ENCODE measurements at regions not wholly inside any gene's neighbourhood (a gene's known extent, or its start where the extent isn't known, plus 50 kb on each side); places are given as distances from the start of the nearest gene placed in this dataset.

DNA sequence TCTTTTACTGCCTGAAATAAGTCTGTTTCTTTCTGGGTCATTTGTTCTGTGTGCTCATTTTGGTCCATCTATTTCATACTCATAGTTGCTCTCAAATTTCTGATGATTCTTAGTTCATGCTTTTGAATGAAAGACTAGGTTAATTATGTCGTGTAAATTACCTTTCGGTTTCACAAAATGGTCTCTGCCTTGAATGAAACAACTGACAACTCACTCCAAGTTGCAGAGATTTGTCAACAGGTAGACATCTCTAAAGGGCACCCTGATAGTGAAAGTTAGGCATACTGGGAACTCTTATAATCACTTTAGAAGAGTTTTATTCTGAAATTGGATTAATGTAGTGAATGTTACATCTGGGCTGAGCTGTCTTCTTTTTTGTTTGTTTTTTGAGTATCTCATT, 726.9 kb downstream of the PDHA2 start:
- TF ChIP-seq SP1 (IDR thresholded peaks at IDR 0.05) (no peak), RXRA (IDR thresholded peaks at IDR 0.05) (no peak), EGR1 (IDR thresholded peaks at IDR 0.05; ENCODE audit: low read depth in 2 of 2) (no peak), JUND (IDR thresholded peaks at IDR 0.05) (no peak), FOXA2 (IDR thresholded peaks at IDR 0.05) (no peak), GABPA (IDR thresholded peaks at IDR 0.05 in 1 of 2, conservative IDR thresholded peaks at IDR 0.05 in 1 of 2) (no peak), RAD21 (IDR thresholded peaks at IDR 0.05) (no peak), YY1 (IDR thresholded peaks at IDR 0.05) (no peak)
- TF ChIP-seq, protein P1, sequence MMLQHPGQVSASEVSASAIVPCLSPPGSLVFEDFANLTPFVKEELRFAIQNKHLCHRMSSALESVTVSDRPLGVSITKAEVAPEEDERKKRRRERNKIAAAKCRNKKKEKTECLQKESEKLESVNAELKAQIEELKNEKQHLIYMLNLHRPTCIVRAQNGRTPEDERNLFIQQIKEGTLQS (IDR thresholded peaks at IDR 0.05): no peak
- Histone ChIP-seq H3K27me3 (ENCODE audit: control insufficient read depth in 4 of 4, insufficient read depth in 4 of 4, low read length in 3 of 4) (no peaks in the 10 kb centered on the region), H3K4me3 (ENCODE audit: low read depth in 1 of 3, low read length in 3 of 3) (no peak overlapping the region), H3K27ac (ENCODE audit: low read depth in 1 of 2, low read length in 2 of 2) (no peak overlapping the region), H3K9me3 (ENCODE audit: control insufficient read depth in 4 of 4, low read length in 3 of 4) (no peaks in the 10 kb centered on the region), H3K9ac (ENCODE audit: low read depth in 1 of 2, low read length in 2 of 2) (no peak overlapping the region), H3K4me1 (ENCODE audit: control insufficient read depth in 4 of 4, insufficient read depth in 4 of 4, low read length in 3 of 4) (no peaks in the 10 kb centered on the region), H3K36me3 (ENCODE audit: control insufficient read depth in 4 of 4, insufficient read depth in 3 of 4, low read depth in 1 of 4, low read length in 3 of 4) (no peaks in the 10 kb centered on the region)
- DNase-seq (ENCODE audit: low spot score): no peak
- 84% methylated on average over 2 of the region's 2 CpGs for WGBS

DNA sequence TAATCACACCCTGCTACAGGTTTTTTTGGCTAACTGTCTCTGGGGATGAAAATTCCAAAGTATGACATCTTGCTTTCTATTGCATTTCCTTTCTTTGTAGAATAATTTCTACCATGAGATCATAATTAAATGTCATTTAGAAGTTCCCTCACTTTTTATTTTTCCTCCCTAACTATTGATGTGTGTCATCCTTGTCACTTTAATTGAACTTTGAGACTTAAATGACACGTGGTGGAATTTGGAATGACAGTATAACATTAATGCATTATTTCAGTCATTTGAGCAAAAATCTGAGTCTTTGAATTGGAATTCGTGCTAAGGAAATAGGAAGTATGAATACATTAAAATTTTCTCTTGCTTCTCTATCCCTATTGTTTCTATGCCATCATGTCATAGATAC, 745.4 kb downstream of the PDHA2 start:
- Histone ChIP-seq H3K27me3 (ENCODE audit: control insufficient read depth in 4 of 4, insufficient read depth in 4 of 4, low read length in 3 of 4) (no peaks in the 10 kb centered on the region), H3K4me1 (ENCODE audit: control insufficient read depth in 4 of 4, insufficient read depth in 4 of 4, low read length in 3 of 4) (no peaks in the 10 kb centered on the region), H3K9ac (ENCODE audit: low read depth in 1 of 2, low read length in 2 of 2) (no peak overlapping the region), H3K9me3 (ENCODE audit: control insufficient read depth in 4 of 4, low read length in 3 of 4) (no peaks in the 10 kb centered on the region), H3K27ac (ENCODE audit: low read depth in 1 of 2, low read length in 2 of 2) (no peak overlapping the region), H3K36me3 (ENCODE audit: control insufficient read depth in 4 of 4, insufficient read depth in 3 of 4, low read depth in 1 of 4, low read length in 3 of 4) (no peaks in the 10 kb centered on the region), H3K4me3 (ENCODE audit: low read depth in 1 of 3, low read length in 3 of 3) (no peak overlapping the region)
- TF ChIP-seq, protein P2, sequence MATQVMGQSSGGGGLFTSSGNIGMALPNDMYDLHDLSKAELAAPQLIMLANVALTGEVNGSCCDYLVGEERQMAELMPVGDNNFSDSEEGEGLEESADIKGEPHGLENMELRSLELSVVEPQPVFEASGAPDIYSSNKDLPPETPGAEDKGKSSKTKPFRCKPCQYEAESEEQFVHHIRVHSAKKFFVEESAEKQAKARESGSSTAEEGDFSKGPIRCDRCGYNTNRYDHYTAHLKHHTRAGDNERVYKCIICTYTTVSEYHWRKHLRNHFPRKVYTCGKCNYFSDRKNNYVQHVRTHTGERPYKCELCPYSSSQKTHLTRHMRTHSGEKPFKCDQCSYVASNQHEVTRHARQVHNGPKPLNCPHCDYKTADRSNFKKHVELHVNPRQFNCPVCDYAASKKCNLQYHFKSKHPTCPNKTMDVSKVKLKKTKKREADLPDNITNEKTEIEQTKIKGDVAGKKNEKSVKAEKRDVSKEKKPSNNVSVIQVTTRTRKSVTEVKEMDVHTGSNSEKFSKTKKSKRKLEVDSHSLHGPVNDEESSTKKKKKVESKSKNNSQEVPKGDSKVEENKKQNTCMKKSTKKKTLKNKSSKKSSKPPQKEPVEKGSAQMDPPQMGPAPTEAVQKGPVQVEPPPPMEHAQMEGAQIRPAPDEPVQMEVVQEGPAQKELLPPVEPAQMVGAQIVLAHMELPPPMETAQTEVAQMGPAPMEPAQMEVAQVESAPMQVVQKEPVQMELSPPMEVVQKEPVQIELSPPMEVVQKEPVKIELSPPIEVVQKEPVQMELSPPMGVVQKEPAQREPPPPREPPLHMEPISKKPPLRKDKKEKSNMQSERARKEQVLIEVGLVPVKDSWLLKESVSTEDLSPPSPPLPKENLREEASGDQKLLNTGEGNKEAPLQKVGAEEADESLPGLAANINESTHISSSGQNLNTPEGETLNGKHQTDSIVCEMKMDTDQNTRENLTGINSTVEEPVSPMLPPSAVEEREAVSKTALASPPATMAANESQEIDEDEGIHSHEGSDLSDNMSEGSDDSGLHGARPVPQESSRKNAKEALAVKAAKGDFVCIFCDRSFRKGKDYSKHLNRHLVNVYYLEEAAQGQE (IDR thresholded peaks at IDR 0.05): no peak
- no peak for TF ChIP-seq FOXA2 (IDR thresholded peaks at IDR 0.05)
- TF ChIP-seq, protein P3, sequence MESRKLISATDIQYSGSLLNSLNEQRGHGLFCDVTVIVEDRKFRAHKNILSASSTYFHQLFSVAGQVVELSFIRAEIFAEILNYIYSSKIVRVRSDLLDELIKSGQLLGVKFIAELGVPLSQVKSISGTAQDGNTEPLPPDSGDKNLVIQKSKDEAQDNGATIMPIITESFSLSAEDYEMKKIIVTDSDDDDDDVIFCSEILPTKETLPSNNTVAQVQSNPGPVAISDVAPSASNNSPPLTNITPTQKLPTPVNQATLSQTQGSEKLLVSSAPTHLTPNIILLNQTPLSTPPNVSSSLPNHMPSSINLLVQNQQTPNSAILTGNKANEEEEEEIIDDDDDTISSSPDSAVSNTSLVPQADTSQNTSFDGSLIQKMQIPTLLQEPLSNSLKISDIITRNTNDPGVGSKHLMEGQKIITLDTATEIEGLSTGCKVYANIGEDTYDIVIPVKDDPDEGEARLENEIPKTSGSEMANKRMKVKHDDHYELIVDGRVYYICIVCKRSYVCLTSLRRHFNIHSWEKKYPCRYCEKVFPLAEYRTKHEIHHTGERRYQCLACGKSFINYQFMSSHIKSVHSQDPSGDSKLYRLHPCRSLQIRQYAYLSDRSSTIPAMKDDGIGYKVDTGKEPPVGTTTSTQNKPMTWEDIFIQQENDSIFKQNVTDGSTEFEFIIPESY (IDR thresholded peaks at IDR 0.05): no peak
- no peak for TF ChIP-seq GABPA (IDR thresholded peaks at IDR 0.05 in 1 of 2, conservative IDR thresholded peaks at IDR 0.05 in 1 of 2)
- 53% methylated on average over 2 of the region's 2 CpGs for WGBS
- DNase-seq (ENCODE audit: low spot score): no peak

DNA sequence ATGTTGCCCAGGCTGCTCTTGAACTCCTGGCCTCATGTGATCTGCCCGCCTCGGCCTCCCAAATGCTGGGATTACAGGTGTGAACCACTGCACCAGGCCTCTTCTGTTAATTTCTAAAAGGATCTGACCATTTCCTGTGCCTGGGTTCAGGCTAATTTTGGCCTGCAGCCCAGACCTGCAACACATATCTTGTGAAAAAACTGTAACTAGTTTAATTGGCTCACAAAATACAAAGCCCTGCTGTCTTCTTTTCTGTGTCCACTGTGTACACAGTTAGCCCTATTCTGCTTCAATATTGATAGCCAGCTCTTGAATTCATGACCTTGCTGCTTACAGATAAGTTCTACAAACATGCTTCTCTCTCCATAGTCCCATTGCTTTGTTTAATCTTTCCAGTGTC, 753.5 kb downstream of the PDHA2 start:
- H3K27me3 ChIP-seq (ENCODE audit: control insufficient read depth in 4 of 4, insufficient read depth in 4 of 4, low read length in 3 of 4): no peaks in the 10 kb centered on the region
- DNase-seq (ENCODE audit: low spot score): no peak
- 65% methylated on average over 2 of the region's 2 CpGs for WGBS

More for the DNA sequence above, 753.5 kb downstream of the PDHA2 start:
- H3K9ac ChIP-seq (ENCODE audit: low read depth in 1 of 2, low read length in 2 of 2): no peak overlapping the region
- H3K27ac ChIP-seq (ENCODE audit: low read depth in 1 of 2, low read length in 2 of 2): no peak overlapping the region
- TF ChIP-seq, protein P4, sequence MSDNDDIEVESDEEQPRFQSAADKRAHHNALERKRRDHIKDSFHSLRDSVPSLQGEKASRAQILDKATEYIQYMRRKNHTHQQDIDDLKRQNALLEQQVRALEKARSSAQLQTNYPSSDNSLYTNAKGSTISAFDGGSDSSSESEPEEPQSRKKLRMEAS (IDR thresholded peaks at IDR 0.05): no peak
- TF ChIP-seq YY1 (IDR thresholded peaks at IDR 0.05) (no peak), FOXA1 (IDR thresholded peaks at IDR 0.05) (no peak), EGR1 (IDR thresholded peaks at IDR 0.05; ENCODE audit: low read depth in 2 of 2) (no peak), HNF4G (IDR thresholded peaks at IDR 0.05) (no peak), RXRA (IDR thresholded peaks at IDR 0.05) (no peak)
- TF ChIP-seq, protein P5, sequence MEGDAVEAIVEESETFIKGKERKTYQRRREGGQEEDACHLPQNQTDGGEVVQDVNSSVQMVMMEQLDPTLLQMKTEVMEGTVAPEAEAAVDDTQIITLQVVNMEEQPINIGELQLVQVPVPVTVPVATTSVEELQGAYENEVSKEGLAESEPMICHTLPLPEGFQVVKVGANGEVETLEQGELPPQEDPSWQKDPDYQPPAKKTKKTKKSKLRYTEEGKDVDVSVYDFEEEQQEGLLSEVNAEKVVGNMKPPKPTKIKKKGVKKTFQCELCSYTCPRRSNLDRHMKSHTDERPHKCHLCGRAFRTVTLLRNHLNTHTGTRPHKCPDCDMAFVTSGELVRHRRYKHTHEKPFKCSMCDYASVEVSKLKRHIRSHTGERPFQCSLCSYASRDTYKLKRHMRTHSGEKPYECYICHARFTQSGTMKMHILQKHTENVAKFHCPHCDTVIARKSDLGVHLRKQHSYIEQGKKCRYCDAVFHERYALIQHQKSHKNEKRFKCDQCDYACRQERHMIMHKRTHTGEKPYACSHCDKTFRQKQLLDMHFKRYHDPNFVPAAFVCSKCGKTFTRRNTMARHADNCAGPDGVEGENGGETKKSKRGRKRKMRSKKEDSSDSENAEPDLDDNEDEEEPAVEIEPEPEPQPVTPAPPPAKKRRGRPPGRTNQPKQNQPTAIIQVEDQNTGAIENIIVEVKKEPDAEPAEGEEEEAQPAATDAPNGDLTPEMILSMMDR (IDR thresholded peaks at IDR 0.05; ENCODE audit: low read depth, low read length, missing input control): no peak
- TF ChIP-seq, protein P3 (IDR thresholded peaks at IDR 0.05): no peak
- no peaks in the 10 kb centered on the region for H3K9me3 ChIP-seq (ENCODE audit: control insufficient read depth in 4 of 4, low read length in 3 of 4)
- H3K36me3 ChIP-seq (ENCODE audit: control insufficient read depth in 4 of 4, insufficient read depth in 3 of 4, low read depth in 1 of 4, low read length in 3 of 4): no peaks in the 10 kb centered on the region
- H3K4me1 ChIP-seq (ENCODE audit: control insufficient read depth in 4 of 4, insufficient read depth in 4 of 4, low read length in 3 of 4): no peaks in the 10 kb centered on the region
- H3K4me3 ChIP-seq (ENCODE audit: low read depth in 1 of 3, low read length in 3 of 3): no peak overlapping the region

All from liver (tissue), 8 donors.